Neural cell (in vitro differentiated cells): ENCODE measurements at regions not wholly inside any gene's neighbourhood (a gene's known extent, or its start where the extent isn't known, plus 50 kb on each side); places are given as distances from the start of the nearest gene placed in this dataset.

Experiments used
- CTCF ChIP-seq: fragments of 450-650 bp; IDR thresholded peaks from 2 replicates; pipeline ENCODE4 v1.5.1; 2014; ENCODE audit warnings: antibody characterized with exemption, mild to moderate bottlenecking, moderate library complexity; ENCODE audit not compliant: poor library complexity, severe bottlenecking
- EP300 ChIP-seq: fragments of 450-650 bp; conservative IDR thresholded peaks from 2 replicates; pipeline ENCODE4 v1.6.1; 2014; ENCODE audit warnings: antibody characterized with exemption, mild to moderate bottlenecking, moderate library complexity; ENCODE audit not compliant: poor library complexity, severe bottlenecking
- EZH2 ChIP-seq: fragments of 200-600, 300-800 bp; shearing (Covaris generic), sonication (generic); IDR thresholded peaks from 2 replicates; pipeline ENCODE4 v1.6.1; 2014; ENCODE audit warnings: antibody characterized with exemption, low read length, borderline replicate concordance, mild to moderate bottlenecking; ENCODE audit not compliant: insufficient read depth, poor library complexity, severe bottlenecking
- POLR2AphosphoS5 ChIP-seq: IDR thresholded peaks from 2 replicates; pipeline ENCODE4 v1.6.1; 2012
- RAD21 ChIP-seq: fragments of 450-650 bp; conservative IDR thresholded peaks from 2 replicates; pipeline ENCODE4 v1.6.1; 2014; ENCODE audit warnings: antibody characterized with exemption, mild to moderate bottlenecking, moderate library complexity
- REST ChIP-seq: IDR thresholded peaks from 2 replicates; pipeline ENCODE4 v1.6.1; 2012; ENCODE audit warnings: borderline replicate concordance
- TAF1 ChIP-seq: IDR thresholded peaks from 2 replicates; pipeline ENCODE4 v1.6.1; 2012; ENCODE audit warnings: low read depth

- TF ChIP-seq EZH2, result no peak
- no peak for TF ChIP-seq CTCF
- TF ChIP-seq POLR2AphosphoS5, result no peak
- no peak for TF ChIP-seq RAD21
- TF ChIP-seq REST, result no peak
- TF ChIP-seq EP300, result no peak
- TF ChIP-seq TAF1, result no peak
These were observed 58.0 kb upstream of the PICALM start for GRCh38 chr11:86126862-86127261.
